Activated naive CD4-positive, alpha-beta T cell (primary cell): ENCODE measurements at regions not wholly inside any gene's neighbourhood (a gene's known extent, or its start where the extent isn't known, plus 50 kb on each side); places are given as distances from the start of the nearest gene placed in this dataset.
"Not testable (repeated sequence)": the region's sequence is repeated elsewhere in the genome, so short reads cannot be mapped to it uniquely, and the experiment has no call there.

Experiments used
- DNase-seq, 4 experiments: peaks; one replicate each; lab custom pipeline; 2025; lab: John Stamatoyannopoulos, UW

- no peak for DNase-seq
Observed at GRCh38 chr1:198934426-198934825, 295.6 kb downstream of the PTPRC start.

- peak in 1 of 4 experiments; percentile 18 for DNase-seq
Observed at GRCh38 chr1:198934901-198935305, 296.1 kb downstream of the PTPRC start.

- peak in 1 of 4 experiments; percentile 27 for DNase-seq
Observed at GRCh38 chr1:198935306-198935921, 296.6 kb downstream of the PTPRC start.

GRCh38 chr1:198936371-198937083 lies 297.7 kb downstream of the PTPRC start:
- DNase-seq, result no peak

GRCh38 chr1:198937231-198938031 lies 298.6 kb downstream of the PTPRC start:
- no peak for DNase-seq

GRCh38 chr1:198939286-198939685 lies 300.4 kb downstream of the PTPRC start:
- no peak for DNase-seq

- no peak for DNase-seq
Observed at GRCh38 chr1:198939956-198940355, 301.1 kb downstream of the PTPRC start.

GRCh38 chr1:198942466-198942865 lies 303.6 kb downstream of the PTPRC start:
- DNase-seq, result no peak

- DNase-seq, result no peak
Observed at GRCh38 chr1:198943484-198944187, 304.8 kb downstream of the PTPRC start.

GRCh38 chr1:198947456-198947855 lies 308.6 kb downstream of the PTPRC start:
- DNase-seq, result no peak

GRCh38 chr1:198948895-198949659 lies 310.2 kb downstream of the PTPRC start:
- DNase-seq, result no peak

GRCh38 chr1:198950036-198950435 lies 311.2 kb downstream of the PTPRC start:
- DNase-seq, result no peak

GRCh38 chr1:198955085-198955484 lies 316.2 kb downstream of the PTPRC start:
- DNase-seq, result no peak

GRCh38 chr1:198957044-198957443 lies 318.2 kb downstream of the PTPRC start:
- DNase-seq, result no peak

- DNase-seq, result no peak
Observed at GRCh38 chr1:198959032-198959431, 320.2 kb downstream of the PTPRC start.

- no peak for DNase-seq
Observed at GRCh38 chr1:198959676-198960075, 320.8 kb downstream of the PTPRC start.

GRCh38 chr1:198963796-198964195 lies 325.0 kb downstream of the PTPRC start:
- not testable (repeated sequence) for DNase-seq

GRCh38 chr1:198966519-198966918 lies 327.7 kb downstream of the PTPRC start:
- DNase-seq, result no peak

GRCh38 chr1:198967566-198967965 lies 328.7 kb downstream of the PTPRC start:
- DNase-seq, result no peak

- no peak for DNase-seq
Observed at GRCh38 chr1:198968866-198969265, 330.0 kb downstream of the PTPRC start.

- no peak for DNase-seq
Observed at GRCh38 chr1:198969981-198970380, 331.1 kb downstream of the PTPRC start.
